HG03060 (cell line): ENCODE measurements at regions not wholly inside any gene's neighbourhood (a gene's known extent, or its start where the extent isn't known, plus 50 kb on each side); places are given as distances from the start of the nearest gene placed in this dataset.

ENCODE experiments used
- ATAC-seq: cut with Tn5 transposase; IDR thresholded peaks from one replicate; pipeline ENCODE4 v1.9.1; 2021; ENCODE audit warnings: low read depth, moderate number of reproducible peaks; ENCODE audit not compliant: unreplicated experiment

DNA sequence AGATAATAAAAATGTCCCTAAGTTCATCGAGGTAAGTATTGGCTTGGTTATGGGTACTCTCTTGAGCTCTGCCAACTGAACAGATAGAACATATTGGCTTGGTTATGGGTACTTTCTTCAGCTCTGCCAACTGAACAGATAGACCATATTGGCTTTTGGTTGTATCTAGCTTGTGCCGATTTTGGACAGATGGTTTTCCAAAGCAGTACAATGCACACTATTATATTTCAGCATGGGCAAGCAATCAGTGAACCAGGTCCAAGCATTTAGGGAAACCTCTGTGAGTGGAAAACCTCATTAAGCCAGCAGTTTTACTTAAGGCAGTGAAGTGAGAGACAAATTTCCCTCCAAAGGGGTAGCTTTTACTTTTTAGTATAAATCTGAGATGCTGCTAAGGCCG is 1440.5 kb upstream of the SPRY2 start:
- ATAC-seq = no peak

DNA sequence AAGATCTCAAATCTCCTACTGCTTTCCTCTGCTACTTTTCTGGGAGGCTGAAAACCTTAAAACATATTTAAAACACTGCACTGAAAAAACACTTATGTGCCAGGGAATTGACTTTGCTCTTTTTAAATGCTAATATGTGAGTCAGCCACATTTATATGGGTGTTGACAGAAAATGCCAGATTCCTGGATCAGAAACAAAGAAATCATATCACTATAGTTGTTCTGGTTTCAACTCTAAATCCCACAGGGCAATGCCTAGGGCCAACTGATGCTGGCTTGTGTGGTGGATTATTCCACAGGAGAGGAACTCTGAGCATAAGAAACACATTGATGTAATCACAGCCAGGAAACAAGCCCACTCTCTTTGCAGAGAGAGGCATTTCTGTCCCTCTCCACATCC is 1439.0 kb upstream of the SPRY2 start:
- no peak for ATAC-seq

DNA sequence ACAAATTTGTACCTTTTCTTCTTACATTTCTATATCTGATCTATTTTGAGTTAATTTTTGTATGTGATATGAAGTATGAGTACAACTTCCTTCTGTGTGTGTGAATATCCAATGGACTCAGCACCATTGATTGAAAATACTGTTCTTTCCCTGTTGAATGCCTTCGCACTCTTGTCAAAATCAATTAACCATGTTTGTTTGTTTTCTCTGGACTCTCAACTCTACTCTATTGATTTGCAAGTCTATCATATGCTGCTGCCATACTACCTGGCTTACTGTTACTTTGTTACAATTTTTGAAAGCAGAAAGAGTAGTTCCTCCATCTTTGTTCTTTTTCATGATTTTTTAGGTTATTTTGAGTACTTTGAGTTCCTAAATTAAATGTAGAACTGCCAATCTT is 1437.4 kb upstream of the SPRY2 start:
- ATAC-seq = no peak

DNA sequence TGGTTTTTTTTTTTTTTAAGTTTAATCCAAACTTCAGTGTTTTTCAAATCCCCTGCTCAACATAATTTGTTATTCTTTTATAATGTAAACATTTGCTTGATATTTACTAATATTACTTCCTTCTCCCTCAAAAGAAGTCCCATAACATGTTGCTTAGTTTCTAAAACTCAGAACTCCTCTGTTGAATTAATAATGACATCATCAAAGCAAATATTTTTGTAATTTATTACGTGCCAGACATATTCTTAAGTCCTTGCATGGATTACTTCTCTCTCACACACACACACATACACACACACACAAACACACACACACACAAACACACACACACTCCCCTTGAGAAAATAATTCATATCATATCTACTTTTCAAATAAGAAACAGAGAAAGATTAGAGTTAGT is 1432.3 kb upstream of the SPRY2 start:
- ATAC-seq = no peak

DNA sequence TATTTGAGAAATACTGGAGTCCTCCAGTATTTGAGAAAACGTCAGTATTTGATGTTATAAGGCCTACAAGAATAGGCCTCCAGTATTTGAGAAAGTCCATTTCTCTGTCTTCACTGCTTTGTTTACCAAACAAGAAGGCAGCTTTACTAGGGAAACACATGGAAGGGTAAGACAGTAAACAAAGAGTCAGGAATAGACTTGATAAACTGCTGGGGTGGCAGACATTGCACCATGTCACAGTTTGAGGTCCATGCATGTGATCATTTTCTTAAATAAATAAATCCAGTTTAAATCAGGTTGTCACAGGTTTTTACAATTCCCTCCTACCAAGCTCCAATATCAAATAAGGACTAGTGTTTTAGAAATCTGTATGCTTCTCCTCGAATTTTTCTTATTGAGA is 1431.0 kb upstream of the SPRY2 start:
- no peak for ATAC-seq

DNA sequence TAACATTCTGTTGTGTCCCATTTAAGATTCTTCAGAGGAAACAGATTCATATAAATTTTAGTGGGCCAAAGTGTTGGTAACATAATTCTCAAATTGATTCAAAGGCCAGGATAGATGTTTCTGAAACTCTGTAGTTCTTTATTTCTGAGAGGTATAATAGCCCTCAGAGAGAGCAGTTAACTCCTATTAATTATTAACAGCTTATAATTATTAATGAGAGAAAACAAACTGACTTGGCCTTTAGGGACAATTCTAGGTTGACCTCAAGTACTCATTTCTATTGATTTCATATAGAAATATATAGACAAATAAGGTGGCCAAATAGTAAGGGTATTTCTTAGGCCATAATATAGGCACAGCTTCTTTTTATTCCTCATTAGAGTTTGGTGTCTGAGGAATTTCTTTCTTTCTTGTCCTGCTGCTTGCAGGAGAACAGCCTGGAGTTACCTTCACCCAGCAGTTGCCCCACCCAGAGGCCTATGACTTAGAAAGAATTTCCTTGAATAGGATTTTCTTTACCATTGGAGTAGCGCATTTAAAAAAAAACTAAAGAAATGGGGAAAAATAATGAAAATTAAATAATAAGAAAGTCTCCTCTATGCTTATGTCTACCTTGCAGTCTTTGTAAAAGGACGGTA is 1430.1 kb upstream of the SPRY2 start:
- no peak for ATAC-seq

DNA sequence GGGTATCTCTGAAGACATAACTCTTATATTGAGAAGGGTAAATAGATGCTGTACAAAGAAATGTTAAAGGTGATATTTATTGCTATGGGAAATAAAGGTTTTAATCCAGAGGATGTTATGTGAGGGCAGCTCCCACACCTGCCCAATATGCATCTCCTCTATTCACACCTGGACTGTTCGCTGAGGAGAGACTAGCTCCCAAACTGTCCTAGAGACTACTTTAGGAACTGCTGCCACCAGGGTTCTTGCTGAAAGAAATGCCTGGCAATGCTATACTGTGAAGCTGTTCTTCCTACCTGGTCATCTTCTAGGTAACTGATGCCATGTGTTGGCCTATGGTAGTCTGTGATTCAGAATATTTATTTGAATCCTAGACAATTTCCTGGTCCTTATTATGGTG is 1421.5 kb upstream of the SPRY2 start:
- no peak for ATAC-seq

DNA sequence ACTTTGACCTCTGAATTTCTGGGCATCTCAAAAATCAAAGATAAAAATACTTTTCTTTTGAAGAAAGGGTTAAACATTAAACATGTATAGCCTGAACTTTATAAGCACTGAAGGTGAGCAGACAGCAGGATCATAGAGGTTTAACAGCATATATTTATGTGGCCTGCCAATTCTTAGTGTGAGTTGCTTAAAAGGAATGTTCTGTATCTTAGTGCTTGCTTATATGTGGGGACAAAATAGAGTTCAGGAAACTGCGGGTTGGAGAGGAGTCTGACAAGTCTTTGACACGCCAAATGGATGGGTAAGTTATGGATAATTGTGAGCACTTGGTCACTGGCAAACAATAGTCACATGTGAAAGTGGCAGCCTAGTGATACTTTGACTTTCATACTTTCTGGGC is 1419.4 kb upstream of the SPRY2 start:
- ATAC-seq = no peak

DNA sequence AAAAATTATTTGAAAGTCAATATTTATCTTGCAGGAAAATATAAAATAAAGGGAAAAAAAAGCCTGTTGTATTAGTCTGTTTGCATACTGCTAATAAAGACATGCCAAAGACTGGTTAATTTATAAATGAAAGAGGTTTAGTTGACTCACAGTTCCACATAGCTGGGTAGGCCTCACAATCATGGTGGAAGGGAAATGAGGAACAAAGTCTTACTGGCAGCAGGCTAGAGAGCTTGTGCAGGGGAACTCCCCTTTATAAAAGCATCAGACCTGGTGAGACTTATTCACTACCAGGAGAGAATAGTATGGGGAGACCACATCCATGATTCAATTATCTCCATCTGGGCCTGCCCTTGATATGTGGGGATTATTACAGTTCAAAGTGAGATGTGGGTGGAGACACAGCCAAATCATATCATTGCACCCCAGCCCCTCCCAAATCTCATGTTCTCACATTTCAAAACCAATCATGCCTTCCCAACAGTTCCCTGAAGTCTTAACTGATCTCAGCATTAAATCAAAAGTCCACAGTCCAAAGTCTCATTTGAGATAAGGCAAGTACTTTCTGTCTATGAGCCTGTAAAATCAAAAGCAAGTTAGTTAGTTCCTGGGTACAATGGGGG is 1416.5 kb upstream of the SPRY2 start:
- ATAC-seq = no peak

DNA sequence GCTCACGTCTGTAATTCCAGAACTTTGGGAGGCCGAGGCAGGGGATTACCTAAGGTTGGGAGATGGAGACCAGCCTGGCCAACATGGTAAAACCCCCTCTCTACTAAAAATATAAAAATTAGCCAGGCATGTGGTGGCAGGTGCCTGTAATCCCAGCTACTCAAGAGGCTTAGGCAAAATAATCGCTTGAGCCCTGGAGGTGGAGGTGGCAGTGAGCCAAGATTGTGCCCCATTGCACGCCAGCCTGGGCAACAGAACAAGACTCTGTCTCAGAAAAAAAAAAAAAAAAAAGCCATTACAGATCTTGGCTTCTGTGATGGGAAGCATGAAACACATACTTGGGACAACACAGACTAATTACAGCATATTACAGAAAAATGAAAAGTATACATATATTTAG is 1404.5 kb upstream of the SPRY2 start:
- ATAC-seq = no peak

DNA sequence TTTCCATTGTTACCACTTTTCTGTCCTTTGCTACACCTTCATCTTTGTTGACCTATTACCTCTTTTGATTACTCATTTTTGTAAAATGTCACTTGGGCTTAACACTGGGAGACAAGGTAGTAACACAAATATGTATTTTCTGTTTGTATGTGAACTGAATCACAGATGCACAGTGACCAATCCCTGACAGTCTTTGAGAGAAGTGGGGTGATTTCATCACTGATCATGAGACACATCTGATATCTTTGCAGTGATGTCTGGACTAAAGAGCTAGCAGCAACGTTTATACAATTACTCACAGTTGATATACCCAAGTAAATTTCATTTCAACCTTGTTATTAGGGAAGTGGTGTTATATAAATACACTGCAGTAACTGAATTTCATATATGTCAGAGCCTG is 1397.4 kb upstream of the SPRY2 start:
- ATAC-seq = no peak

DNA sequence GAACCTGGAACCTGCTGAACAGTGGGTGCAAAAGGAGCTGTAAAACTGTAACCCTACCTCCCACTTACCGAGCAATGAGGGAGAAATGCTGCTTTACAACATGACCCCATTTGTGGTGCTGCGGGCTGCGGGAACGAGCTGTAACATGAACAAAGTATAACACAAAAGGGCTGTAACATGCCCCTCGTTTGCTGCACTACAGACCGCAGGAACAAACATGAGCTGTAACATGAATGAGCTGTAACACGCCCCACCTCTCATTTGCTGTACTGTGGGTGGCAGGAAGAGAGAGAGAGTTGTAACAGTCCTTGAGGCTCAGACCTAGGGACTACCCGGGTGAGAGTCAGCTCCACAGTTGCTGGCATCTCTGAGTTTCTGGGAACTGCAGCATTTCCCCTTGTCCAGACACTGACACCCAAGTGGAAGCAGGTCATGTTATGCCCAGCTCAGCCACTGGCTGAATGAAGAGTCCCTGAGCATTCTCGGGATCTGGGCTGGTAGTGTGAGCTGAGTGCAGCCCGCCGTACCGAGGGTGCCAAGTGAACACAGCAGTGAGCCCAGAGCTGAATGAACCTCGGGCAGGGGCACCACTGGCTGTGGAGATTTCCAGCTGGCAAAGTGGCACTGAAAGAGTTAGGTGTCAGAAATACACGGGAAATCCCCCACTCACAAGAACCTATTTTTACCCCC is 1385.3 kb upstream of the SPRY2 start:
- ATAC-seq = no peak

DNA sequence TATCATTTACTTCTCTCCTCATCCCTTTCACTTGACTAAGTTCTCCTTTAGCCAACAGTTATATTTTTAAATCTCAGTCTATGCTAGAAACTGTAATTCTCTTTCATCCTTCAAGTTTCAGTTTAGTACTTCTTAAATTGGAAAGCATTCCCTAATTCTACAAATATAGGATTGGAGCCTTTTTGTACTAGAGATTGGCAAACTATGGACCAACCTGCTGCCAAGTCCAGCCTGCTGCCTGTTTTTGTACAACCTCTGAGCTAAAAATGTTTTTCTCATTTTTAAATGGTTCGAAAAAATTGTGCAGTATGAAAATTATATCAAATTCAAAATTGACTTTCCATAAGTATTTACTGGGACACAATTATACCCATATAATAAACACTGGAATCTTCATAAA is 1381.5 kb upstream of the SPRY2 start:
- ATAC-seq = no peak

DNA sequence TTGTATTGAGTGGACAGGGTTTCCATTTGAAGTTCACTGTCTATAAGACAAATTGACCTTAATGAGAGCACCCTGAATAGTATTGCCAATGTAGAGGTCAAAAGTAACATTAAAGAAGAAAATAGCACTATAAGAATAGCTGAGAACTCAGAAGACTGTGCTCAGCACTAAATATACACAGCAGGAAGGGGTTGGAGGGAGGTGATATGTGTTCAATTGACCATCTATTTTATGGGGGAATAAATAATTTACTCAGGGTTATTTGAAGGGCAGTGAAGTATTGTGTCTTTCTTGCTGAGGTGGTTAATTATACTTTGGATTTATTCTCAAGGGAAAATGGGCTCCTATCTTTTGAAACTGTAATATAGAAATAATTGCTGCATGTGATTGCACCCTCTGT is 1380.5 kb upstream of the SPRY2 start:
- ATAC-seq = no peak

DNA sequence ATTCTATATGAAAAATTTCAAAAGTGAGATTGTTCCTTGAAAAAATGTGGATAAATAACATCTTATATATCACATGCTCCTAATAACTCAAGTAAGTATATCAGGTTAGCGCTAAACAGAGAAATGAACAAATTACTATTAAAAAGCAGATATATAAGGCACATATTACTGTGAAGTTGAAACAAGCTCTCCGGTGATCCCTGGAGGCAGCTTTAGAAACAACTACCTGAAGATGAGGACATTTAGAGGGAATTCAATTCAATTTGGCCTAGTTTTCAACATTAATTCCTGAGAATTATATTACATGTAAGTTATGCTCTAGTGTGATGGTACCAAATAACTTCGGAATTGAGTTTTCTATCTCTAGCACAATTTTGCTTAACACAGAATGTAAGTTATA is 1373.6 kb upstream of the SPRY2 start:
- no peak for ATAC-seq

DNA sequence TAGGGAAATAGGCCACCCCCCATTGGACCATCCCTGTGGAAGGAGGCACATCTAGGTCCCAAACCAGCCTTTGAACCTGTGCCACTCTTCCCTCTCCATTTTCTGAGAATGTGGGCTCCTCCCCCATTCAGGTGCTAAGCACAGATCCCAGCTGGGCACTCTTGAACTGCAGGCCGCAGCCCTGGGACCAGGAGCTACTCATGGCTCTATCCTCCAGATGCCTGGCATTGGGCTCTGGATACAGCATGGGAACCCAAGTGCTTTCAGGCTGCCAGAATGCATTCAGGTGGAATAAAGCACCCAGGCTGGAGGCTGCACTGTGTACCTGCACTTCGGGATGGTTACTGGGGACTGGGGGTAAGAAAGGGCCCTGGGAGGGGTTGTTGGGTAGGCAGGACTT is 1372.3 kb upstream of the SPRY2 start:
- no peak for ATAC-seq

DNA sequence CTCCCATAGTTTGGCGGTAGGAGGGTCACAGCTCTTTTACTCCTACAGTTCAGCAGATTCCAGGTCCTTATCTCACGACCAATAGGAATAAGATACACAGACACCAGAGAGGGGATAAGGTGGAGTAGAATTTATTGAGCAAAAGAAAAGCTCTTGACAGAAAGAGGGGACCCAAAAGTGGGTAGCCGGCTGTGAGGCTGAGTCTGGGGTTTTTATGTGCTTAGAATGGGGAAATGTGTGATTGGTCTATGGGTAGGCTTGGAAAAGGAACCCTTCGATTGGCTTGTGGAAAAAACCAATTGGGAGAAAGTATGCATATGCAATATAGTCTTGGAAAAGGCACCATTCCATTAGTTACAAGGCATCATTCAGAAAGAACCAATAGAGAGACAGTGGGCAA is 1356.9 kb upstream of the SPRY2 start:
- ATAC-seq = no peak

DNA sequence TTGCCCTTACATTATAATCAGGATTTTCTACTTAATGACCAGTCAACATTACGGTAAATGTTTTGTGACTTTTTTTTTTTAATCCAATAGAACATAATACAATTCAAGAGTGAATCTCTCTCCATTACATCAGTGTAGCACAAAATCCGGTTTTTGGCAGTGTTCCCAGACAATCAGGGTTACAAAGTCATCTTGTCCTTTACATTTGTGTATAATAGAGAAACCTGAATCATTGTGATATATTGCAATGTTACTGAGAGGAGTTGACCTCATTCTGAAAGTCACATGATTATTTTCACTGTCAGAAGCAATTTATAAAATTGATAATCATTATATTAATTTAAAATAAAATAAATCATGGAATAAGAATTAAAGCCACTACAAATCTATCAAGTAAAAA is 1346.0 kb upstream of the SPRY2 start:
- no peak for ATAC-seq

DNA sequence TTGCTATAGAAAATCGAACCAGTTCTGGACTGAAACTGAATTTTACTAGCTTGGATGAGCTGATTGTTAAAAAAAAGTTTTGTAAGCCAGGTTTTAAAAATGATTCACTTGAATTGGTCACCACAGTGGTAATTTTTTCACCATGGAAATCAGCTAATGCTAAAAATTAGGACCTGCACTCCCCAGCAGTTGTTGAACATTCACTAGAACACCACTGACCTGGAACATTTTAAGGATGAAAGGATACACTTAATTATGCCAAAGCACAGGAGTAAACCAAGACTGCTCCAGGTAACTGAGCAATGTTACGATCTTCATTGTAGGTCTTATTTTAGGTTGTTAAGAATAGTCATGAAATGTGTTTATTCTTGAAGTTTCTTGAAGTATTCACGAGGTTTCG is 1342.6 kb upstream of the SPRY2 start:
- no peak for ATAC-seq

DNA sequence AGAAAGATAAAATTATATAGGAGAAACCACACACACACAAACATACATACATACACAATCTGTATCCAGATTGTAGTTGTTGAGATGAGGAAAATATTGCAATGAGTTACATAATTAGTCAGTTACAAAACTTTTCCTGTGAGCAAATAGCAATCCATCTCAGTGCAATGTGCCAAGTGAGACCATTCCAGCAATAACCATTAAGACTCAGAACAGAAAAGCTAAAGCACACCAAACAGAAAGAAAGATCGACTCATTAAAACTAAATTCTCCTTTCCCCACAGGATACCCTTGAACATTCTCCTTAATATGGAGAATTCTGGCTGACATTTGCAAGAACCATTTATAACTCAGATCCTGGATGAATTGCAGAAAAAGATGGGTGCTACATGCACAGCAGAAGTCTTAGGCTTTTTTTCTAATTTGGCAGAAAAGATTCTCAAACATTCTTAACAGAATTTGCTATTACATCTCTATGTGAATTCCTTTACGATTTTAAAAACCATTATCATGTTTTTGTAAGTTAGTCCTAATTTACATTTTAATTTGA is 1341.2 kb upstream of the SPRY2 start:
- ATAC-seq = no peak

DNA sequence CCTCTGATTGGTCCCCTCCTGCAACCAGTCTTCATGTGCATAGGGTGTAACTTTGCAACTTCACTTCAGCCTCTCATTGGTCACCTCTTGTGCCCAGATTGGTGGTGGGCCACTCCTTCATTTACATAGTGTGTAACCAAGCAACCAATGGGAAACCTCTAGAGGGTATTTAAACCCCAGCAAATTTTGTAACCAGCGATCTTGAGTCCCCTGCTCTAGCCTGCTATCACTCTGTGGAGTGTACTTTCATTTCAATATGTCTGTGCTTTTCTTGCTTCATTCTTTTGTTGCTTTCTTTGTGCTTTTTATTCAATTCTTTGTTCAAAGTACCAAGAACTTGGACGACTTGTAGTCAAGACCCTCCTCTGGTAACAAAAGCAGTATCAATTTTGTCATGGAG is 1336.9 kb upstream of the SPRY2 start:
- ATAC-seq = no peak

DNA sequence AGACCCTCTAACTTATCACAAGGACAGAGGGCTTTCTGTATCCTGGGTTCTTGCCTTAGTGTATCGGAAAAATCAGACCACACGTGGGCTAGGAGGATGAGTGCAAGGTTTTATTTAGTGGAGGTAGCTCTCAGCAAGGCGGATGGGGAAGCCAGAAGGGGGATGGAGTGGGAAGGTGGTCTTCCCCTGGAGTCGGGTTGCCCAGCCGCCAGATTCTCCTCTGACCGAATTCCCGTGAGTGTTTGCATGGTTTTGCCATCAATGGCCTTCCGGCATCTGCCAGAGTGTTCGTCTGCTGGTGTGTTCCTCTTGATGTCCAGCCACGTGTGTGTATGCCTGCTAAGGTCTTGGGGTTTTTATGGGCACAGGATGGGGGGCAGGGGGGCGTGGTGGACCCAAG is 1335.1 kb upstream of the SPRY2 start:
- ATAC-seq = no peak
